Keratinocyte (primary cell): ENCODE measurements at regions not wholly inside any gene's neighbourhood (a gene's known extent, or its start where the extent isn't known, plus 50 kb on each side); places are given as distances from the start of the nearest gene placed in this dataset.

Source experiments
- EZH2 ChIP-seq: IDR thresholded peaks from one replicate; pipeline ENCODE4 v1.6.1; 2012; ENCODE audit warnings: inconsistent platforms, mild to moderate bottlenecking, low read length, moderate library complexity
- TF ChIP-seq, protein P1 (sequence below), 3 experiments: IDR thresholded peaks in 1 of 3; conservative IDR thresholded peaks in 1 of 3; optimal IDR thresholded peaks in 1 of 3; 2 replicates in 2 of 3; 3 replicates in 1 of 3; pipeline versions ENCODE3 to v1.5.1; 2011; ENCODE audit warnings: low read length in 3 of 3, mild to moderate bottlenecking in 3 of 3, moderate library complexity in 2 of 3, control low read depth in 1 of 3, inconsistent platforms in 1 of 3; ENCODE audit not compliant: insufficient read depth in 2 of 3; ENCODE audit errors: extremely low read depth in 1 of 3

DNA sequence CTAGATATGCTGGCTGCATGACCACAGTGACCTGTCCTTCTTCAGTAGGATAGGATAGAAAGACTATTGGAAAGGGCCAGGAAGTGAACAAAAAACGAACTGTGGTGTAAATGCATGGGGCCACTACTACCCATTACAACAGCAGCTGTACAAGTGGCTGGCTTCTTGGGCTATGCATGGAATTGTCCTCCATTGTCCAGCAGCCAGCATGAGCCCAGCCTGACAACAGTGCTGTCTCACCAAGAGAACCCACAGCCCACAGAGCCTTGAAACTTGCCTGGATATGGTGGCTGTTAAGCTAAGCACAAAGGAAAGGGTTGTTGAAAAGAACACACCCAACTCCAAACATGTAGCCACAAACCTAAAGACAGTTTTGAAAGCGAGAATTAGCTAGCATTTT, 330.2 kb upstream of the F9 start:
- TF ChIP-seq, protein P1, sequence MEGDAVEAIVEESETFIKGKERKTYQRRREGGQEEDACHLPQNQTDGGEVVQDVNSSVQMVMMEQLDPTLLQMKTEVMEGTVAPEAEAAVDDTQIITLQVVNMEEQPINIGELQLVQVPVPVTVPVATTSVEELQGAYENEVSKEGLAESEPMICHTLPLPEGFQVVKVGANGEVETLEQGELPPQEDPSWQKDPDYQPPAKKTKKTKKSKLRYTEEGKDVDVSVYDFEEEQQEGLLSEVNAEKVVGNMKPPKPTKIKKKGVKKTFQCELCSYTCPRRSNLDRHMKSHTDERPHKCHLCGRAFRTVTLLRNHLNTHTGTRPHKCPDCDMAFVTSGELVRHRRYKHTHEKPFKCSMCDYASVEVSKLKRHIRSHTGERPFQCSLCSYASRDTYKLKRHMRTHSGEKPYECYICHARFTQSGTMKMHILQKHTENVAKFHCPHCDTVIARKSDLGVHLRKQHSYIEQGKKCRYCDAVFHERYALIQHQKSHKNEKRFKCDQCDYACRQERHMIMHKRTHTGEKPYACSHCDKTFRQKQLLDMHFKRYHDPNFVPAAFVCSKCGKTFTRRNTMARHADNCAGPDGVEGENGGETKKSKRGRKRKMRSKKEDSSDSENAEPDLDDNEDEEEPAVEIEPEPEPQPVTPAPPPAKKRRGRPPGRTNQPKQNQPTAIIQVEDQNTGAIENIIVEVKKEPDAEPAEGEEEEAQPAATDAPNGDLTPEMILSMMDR (optimal IDR thresholded peaks at IDR 0.05 in 1 of 3, IDR thresholded peaks at IDR 0.05 in 1 of 3, conservative IDR thresholded peaks at IDR 0.05 in 1 of 3; ENCODE audit: extremely low read depth in 1 of 3, insufficient read depth in 2 of 3, low read length in 3 of 3): no peak
- TF ChIP-seq EZH2: no peak
